GM18508 (cell line): ENCODE measurements at regions not wholly inside any gene's neighbourhood (a gene's known extent, or its start where the extent isn't known, plus 50 kb on each side); places are given as distances from the start of the nearest gene placed in this dataset.
"Not testable (repeated sequence)": the region's sequence is repeated elsewhere in the genome, so short reads cannot be mapped to it uniquely, and the experiment has no call there.

Source experiments
- ATAC-seq: cut with Tn5 transposase; IDR thresholded peaks from one replicate; pipeline ENCODE4 v1.9.1; 2021; ENCODE audit warnings: moderate number of reproducible peaks; ENCODE audit not compliant: insufficient read depth, unreplicated experiment

GRCh38 chr20:26219546-26219945 is 522.9 kb upstream of the ZNF337 start:
- not testable (repeated sequence) for ATAC-seq

- ATAC-seq = no peak
Measured at GRCh38 chr20:26218301-26218700, 521.6 kb upstream of the ZNF337 start.

GRCh38 chr20:26216025-26216424 is 519.4 kb upstream of the ZNF337 start:
- ATAC-seq = no peak

GRCh38 chr20:26214991-26215390 is 518.3 kb upstream of the ZNF337 start:
- no peak for ATAC-seq

GRCh38 chr20:26209171-26209941 is 512.7 kb upstream of the ZNF337 start:
- no peak for ATAC-seq

- ATAC-seq = no peak
Measured at GRCh38 chr20:26208296-26209091, 511.8 kb upstream of the ZNF337 start.

- not testable (repeated sequence) for ATAC-seq
Measured at GRCh38 chr20:26207967-26208295, 511.3 kb upstream of the ZNF337 start.

GRCh38 chr20:26207237-26207966 is 510.7 kb upstream of the ZNF337 start:
- no peak for ATAC-seq

GRCh38 chr20:26205350-26205749 is 508.7 kb upstream of the ZNF337 start:
- no peak for ATAC-seq

- not testable (repeated sequence) for ATAC-seq
Measured at GRCh38 chr20:26201026-26201425, 504.4 kb upstream of the ZNF337 start.

- not testable (repeated sequence) for ATAC-seq
Measured at GRCh38 chr20:26187329-26187728, 490.7 kb upstream of the ZNF337 start.

- not testable (repeated sequence) for ATAC-seq
Measured at GRCh38 chr20:26183720-26184119, 487.1 kb upstream of the ZNF337 start.

- not testable (repeated sequence) for ATAC-seq
Measured at GRCh38 chr20:26181364-26181763, 484.7 kb upstream of the ZNF337 start.

- ATAC-seq = not testable (repeated sequence)
Measured at GRCh38 chr20:26171875-26172274, 475.2 kb upstream of the ZNF337 start.

GRCh38 chr20:26169506-26169905 is 472.9 kb upstream of the ZNF337 start:
- no peak for ATAC-seq

- no peak for ATAC-seq
Measured at GRCh38 chr20:26167499-26167898, 470.8 kb upstream of the ZNF337 start.

GRCh38 chr20:26163890-26164289 is 467.2 kb upstream of the ZNF337 start:
- no peak for ATAC-seq

- not testable (repeated sequence) for ATAC-seq
Measured at GRCh38 chr20:26163151-26163550, 466.5 kb upstream of the ZNF337 start.

GRCh38 chr20:26161741-26162140 is 465.1 kb upstream of the ZNF337 start:
- ATAC-seq = not testable (repeated sequence)

- ATAC-seq = not testable (repeated sequence)
Measured at GRCh38 chr20:26160916-26161315, 464.3 kb upstream of the ZNF337 start.

GRCh38 chr20:26154224-26154623 is 457.6 kb upstream of the ZNF337 start:
- ATAC-seq = no peak
